GM23338 (cell line): ENCODE measurements at regions not wholly inside any gene's neighbourhood (a gene's known extent, or its start where the extent isn't known, plus 50 kb on each side); places are given as distances from the start of the nearest gene placed in this dataset.

ENCODE experiments used
- CREB1 ChIP-seq: fragments of 250-450 bp; sonication (Bioruptor Pico); IDR thresholded peaks from 2 replicates; pipeline ENCODE4 v1.5.0; 2020; ENCODE audit warnings: low read depth, mild to moderate bottlenecking, moderate library complexity
- EZH2phosphoT487 ChIP-seq: fragments of 200-600 bp; sonication (generic); IDR thresholded peaks from one replicate; pipeline ENCODE4 v1.8.1; 2018; ENCODE audit warnings: antibody characterized with exemption; ENCODE audit not compliant: unreplicated experiment
- JUNB ChIP-seq: IDR thresholded peaks from one replicate; pipeline ENCODE4 v1.6.1; 2016; ENCODE audit warnings: antibody characterized with exemption; ENCODE audit not compliant: unreplicated experiment
- NANOG ChIP-seq: IDR thresholded peaks from 2 replicates; pipeline ENCODE4 v1.6.1; 2016; ENCODE audit warnings: antibody characterized with exemption, borderline replicate concordance
- STAT1 ChIP-seq: IDR thresholded peaks from one replicate; pipeline ENCODE4 v1.6.1; 2016; ENCODE audit warnings: antibody characterized with exemption; ENCODE audit not compliant: unreplicated experiment
- ZNF331 ChIP-seq: fragments of 250-450 bp; sonication (Bioruptor Pico); IDR thresholded peaks from 2 replicates; pipeline ENCODE4 v1.5.0; 2020; ENCODE audit warnings: low read depth, mild to moderate bottlenecking, moderate library complexity
- TF ChIP-seq, protein P1 (sequence below): fragments of 250-450 bp; sonication (Bioruptor Pico); IDR thresholded peaks from 2 replicates; pipeline ENCODE4 v1.5.0; 2020; ENCODE audit warnings: mild to moderate bottlenecking, moderate library complexity
- TF ChIP-seq, protein P2 (sequence below): IDR thresholded peaks from one replicate; pipeline ENCODE4 v1.6.1; 2018; ENCODE audit warnings: antibody characterized with exemption; ENCODE audit not compliant: unreplicated experiment

DNA sequence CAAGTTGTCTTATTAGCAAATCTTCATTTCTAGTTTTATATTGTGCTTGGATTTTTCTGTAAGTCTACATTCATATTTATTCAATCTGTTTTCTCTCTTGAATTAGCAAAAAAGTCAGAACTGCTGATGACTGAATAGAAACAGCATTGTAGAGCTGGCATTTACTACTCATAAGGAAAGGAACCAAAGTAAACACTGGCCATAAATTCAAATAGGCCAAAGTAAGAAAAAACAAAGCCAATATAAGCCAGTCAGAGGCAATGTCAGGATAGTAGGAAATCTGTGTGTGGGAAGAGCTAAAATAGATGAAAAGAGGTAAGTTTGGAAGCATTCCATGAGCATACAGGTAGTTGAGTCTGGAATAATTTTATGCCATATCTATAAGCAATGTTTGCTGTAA lies 307.2 kb upstream of the SLITRK3 start (continued):
- TF ChIP-seq, protein P1, sequence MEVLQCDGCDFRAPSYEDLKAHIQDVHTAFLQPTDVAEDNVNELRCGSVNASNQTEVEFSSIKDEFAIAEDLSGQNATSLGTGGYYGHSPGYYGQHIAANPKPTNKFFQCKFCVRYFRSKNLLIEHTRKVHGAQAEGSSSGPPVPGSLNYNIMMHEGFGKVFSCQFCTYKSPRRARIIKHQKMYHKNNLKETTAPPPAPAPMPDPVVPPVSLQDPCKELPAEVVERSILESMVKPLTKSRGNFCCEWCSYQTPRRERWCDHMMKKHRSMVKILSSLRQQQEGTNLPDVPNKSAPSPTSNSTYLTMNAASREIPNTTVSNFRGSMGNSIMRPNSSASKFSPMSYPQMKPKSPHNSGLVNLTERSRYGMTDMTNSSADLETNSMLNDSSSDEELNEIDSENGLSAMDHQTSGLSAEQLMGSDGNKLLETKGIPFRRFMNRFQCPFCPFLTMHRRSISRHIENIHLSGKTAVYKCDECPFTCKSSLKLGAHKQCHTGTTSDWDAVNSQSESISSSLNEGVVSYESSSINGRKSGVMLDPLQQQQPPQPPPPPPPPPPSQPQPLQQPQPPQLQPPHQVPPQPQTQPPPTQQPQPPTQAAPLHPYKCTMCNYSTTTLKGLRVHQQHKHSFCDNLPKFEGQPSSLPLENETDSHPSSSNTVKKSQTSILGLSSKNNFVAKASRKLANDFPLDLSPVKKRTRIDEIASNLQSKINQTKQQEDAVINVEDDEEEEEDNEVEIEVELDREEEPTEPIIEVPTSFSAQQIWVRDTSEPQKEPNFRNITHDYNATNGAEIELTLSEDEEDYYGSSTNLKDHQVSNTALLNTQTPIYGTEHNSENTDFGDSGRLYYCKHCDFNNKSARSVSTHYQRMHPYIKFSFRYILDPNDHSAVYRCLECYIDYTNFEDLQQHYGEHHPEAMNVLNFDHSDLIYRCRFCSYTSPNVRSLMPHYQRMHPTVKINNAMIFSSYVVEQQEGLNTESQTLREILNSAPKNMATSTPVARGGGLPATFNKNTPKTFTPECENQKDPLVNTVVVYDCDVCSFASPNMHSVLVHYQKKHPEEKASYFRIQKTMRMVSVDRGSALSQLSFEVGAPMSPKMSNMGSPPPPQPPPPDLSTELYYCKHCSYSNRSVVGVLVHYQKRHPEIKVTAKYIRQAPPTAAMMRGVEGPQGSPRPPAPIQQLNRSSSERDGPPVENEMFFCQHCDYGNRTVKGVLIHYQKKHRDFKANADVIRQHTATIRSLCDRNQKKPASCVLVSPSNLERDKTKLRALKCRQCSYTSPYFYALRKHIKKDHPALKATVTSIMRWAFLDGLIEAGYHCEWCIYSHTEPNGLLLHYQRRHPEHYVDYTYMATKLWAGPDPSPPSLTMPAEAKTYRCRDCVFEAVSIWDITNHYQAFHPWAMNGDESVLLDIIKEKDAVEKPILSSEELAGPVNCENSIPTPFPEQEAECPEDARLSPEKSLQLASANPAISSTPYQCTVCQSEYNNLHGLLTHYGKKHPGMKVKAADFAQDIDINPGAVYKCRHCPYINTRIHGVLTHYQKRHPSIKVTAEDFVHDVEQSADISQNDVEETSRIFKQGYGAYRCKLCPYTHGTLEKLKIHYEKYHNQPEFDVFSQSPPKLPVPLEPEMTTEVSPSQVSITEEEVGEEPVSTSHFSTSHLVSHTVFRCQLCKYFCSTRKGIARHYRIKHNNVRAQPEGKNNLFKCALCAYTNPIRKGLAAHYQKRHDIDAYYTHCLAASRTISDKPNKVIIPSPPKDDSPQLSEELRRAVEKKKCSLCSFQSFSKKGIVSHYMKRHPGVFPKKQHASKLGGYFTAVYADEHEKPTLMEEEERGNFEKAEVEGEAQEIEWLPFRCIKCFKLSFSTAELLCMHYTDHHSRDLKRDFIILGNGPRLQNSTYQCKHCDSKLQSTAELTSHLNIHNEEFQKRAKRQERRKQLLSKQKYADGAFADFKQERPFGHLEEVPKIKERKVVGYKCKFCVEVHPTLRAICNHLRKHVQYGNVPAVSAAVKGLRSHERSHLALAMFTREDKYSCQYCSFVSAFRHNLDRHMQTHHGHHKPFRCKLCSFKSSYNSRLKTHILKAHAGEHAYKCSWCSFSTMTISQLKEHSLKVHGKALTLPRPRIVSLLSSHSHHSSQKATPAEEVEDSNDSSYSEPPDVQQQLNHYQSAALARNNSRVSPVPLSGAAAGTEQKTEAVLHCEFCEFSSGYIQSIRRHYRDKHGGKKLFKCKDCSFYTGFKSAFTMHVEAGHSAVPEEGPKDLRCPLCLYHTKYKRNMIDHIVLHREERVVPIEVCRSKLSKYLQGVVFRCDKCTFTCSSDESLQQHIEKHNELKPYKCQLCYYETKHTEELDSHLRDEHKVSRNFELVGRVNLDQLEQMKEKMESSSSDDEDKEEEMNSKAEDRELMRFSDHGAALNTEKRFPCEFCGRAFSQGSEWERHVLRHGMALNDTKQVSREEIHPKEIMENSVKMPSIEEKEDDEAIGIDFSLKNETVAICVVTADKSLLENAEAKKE (CRISPR knock-in tag): no peak
- TF ChIP-seq NANOG: no peak
- no peak for TF ChIP-seq JUNB
- TF ChIP-seq CREB1 (CRISPR knock-in tag): no peak
- TF ChIP-seq EZH2phosphoT487: no peak
- TF ChIP-seq ZNF331 (CRISPR knock-in tag): no peak
- TF ChIP-seq, protein P2, sequence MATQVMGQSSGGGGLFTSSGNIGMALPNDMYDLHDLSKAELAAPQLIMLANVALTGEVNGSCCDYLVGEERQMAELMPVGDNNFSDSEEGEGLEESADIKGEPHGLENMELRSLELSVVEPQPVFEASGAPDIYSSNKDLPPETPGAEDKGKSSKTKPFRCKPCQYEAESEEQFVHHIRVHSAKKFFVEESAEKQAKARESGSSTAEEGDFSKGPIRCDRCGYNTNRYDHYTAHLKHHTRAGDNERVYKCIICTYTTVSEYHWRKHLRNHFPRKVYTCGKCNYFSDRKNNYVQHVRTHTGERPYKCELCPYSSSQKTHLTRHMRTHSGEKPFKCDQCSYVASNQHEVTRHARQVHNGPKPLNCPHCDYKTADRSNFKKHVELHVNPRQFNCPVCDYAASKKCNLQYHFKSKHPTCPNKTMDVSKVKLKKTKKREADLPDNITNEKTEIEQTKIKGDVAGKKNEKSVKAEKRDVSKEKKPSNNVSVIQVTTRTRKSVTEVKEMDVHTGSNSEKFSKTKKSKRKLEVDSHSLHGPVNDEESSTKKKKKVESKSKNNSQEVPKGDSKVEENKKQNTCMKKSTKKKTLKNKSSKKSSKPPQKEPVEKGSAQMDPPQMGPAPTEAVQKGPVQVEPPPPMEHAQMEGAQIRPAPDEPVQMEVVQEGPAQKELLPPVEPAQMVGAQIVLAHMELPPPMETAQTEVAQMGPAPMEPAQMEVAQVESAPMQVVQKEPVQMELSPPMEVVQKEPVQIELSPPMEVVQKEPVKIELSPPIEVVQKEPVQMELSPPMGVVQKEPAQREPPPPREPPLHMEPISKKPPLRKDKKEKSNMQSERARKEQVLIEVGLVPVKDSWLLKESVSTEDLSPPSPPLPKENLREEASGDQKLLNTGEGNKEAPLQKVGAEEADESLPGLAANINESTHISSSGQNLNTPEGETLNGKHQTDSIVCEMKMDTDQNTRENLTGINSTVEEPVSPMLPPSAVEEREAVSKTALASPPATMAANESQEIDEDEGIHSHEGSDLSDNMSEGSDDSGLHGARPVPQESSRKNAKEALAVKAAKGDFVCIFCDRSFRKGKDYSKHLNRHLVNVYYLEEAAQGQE: no peak
- TF ChIP-seq STAT1: no peak
